ENCODE measurements at regions not wholly inside any gene's neighbourhood (a gene's known extent, or its start where the extent isn't known, plus 50 kb on each side); places are given as distances from the start of the nearest gene placed in this dataset.

- intact Hi-C loops (cut with DNase I), result no loop called here
- TF ChIP-seq POLR2A (IDR thresholded peaks at IDR 0.05), result no peak
- TF ChIP-seq, protein P1, sequence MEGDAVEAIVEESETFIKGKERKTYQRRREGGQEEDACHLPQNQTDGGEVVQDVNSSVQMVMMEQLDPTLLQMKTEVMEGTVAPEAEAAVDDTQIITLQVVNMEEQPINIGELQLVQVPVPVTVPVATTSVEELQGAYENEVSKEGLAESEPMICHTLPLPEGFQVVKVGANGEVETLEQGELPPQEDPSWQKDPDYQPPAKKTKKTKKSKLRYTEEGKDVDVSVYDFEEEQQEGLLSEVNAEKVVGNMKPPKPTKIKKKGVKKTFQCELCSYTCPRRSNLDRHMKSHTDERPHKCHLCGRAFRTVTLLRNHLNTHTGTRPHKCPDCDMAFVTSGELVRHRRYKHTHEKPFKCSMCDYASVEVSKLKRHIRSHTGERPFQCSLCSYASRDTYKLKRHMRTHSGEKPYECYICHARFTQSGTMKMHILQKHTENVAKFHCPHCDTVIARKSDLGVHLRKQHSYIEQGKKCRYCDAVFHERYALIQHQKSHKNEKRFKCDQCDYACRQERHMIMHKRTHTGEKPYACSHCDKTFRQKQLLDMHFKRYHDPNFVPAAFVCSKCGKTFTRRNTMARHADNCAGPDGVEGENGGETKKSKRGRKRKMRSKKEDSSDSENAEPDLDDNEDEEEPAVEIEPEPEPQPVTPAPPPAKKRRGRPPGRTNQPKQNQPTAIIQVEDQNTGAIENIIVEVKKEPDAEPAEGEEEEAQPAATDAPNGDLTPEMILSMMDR (IDR thresholded peaks at IDR 0.05), result no peak
- DNase-seq, result no peak
- H3K36me3 ChIP-seq, result no peaks in the 10 kb centered on the region
- no peak overlapping the region for H3K4me3 ChIP-seq (replicated peaks in 1 of 3)
- H3K9me3 ChIP-seq, result no peaks in the 10 kb centered on the region
- WGBS, 2 donors, result 61 to 67% methylated on average over 17 to 29 of the region's 29 CpGs
- H3K4me1 ChIP-seq, result no peaks in the 10 kb centered on the region
- no peaks in the 10 kb centered on the region for H3K27me3 ChIP-seq
- no peak overlapping the region for H3K27ac ChIP-seq
These were observed 208.9 kb upstream of the C1orf174 start for GRCh38 chr1:4108758-4109627.

DNA sequence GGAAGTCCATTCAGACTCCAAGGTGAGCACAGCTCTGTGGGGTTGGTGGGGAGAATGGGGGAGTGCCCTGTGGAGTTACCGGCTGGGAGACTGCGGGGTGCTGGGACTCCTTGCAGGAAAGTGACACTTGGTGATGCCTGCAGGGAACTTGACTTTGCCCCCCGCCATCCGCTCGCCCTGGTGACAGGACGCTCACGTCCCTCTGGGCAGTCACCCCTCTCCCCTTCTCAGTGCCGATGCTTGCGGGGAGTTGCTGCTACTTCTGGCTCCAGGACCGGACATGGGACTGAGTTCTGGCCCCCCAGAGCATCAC, 209.5 kb upstream of the C1orf174 start:
- Histone ChIP-seq H3K27ac (no peak overlapping the region), H3K4me1 (no peaks in the 10 kb centered on the region), H3K9me3 (no peaks in the 10 kb centered on the region), H3K4me3 (replicated peaks in 1 of 3) (no peak overlapping the region), H3K36me3 (no peaks in the 10 kb centered on the region), H3K27me3 (no peaks in the 10 kb centered on the region)
- 88 to 94% methylated on average over 4 to 8 of the region's 10 CpGs for WGBS, 2 donors
- no peak for TF ChIP-seq POLR2A (IDR thresholded peaks at IDR 0.05)
- TF ChIP-seq, protein P1 (IDR thresholded peaks at IDR 0.05), result no peak
- no peak for DNase-seq
- intact Hi-C loops (cut with DNase I), result no loop called here

DNA sequence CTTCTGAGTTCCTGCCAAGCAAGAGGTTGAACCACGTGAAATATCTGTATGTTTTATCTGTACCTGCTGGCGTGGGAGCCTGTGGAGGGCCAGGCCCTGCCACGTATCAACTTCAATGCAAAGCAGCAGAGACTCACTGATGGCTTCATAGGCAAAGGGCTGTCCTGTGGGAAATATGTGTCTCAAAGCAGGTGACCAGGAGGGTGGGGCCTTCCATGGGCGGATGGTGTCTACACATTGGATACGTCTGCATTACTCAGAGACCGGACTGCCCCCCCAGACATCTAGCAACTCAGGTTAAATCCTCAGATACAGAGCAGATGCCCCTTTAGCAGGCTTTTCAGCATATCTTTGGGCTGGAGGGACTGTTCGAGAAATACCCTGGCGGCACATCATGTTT, 210.8 kb upstream of the C1orf174 start:
- no peaks in the 10 kb centered on the region for H3K9me3 ChIP-seq
- no peak for DNase-seq
- intact Hi-C loops (cut with DNase I), result no loop called here
- no peak overlapping the region for H3K27ac ChIP-seq
- TF ChIP-seq, protein P1 (IDR thresholded peaks at IDR 0.05), result no peak
- TF ChIP-seq POLR2A (IDR thresholded peaks at IDR 0.05), result no peak
- H3K36me3 ChIP-seq, result no peaks in the 10 kb centered on the region
- WGBS, 2 donors, result 83 to 89% methylated on average over 8 of the region's 8 CpGs
- H3K27me3 ChIP-seq, result no peaks in the 10 kb centered on the region
- no peaks in the 10 kb centered on the region for H3K4me1 ChIP-seq
- no peak overlapping the region for H3K4me3 ChIP-seq (replicated peaks in 1 of 3)

- DNase-seq, result no peak
- Histone ChIP-seq H3K27ac (no peak overlapping the region), H3K27me3 (no peaks in the 10 kb centered on the region), H3K9me3 (no peaks in the 10 kb centered on the region), H3K4me1 (no peaks in the 10 kb centered on the region), H3K4me3 (replicated peaks in 1 of 3) (no peak overlapping the region), H3K36me3 (no peaks in the 10 kb centered on the region)
- TF ChIP-seq POLR2A (IDR thresholded peaks at IDR 0.05), result no peak
- TF ChIP-seq, protein P1 (IDR thresholded peaks at IDR 0.05), result no peak
- 88 to 91% methylated on average over 2 of the region's 2 CpGs for WGBS, 2 donors
- intact Hi-C loops (cut with DNase I), result no loop called here
These were observed 213.8 kb upstream of the C1orf174 start for GRCh38 chr1:4113897-4114296.

DNA sequence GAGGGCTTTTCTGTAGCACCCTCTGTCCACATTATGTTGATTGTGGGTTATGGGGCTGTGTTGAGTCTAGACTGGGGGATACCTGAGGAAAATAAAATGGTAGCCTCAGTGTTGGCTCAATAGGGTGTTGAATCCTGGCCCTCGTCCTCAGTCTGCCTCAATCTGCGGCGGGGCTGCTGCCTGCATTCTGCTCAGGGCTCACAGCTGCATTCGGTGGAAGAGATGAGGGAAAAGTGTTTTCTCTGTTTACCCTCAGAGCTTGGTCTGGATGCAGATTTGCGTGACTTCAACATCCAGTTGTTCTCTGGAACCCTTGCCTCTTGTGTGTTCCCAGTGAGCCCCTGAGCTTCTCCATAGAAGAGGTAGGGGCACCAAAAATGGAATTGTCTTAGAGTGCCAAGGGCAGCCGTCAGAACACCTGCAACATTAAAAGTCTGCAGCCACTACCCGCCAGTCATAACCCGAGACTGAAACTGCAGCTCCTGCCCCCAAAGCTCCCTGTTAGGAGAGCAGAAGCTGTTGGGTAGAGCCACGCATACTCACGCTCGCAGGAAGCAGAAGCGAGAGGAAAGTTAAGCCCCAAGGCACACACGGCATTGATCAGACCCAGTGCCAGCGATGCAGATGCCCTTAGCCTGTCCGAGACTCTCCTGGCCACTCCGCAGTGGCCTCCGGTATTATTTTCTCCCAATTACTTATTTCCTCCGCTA, 215.3 kb upstream of the C1orf174 start:
- TF ChIP-seq, protein P1 (IDR thresholded peaks at IDR 0.05), result no peak
- TF ChIP-seq POLR2A (IDR thresholded peaks at IDR 0.05), result no peak

More for the DNA sequence above, 215.3 kb upstream of the C1orf174 start:
- Histone ChIP-seq H3K36me3 (no peaks in the 10 kb centered on the region), H3K4me1 (no peaks in the 10 kb centered on the region), H3K27me3 (no peaks in the 10 kb centered on the region), H3K4me3 (replicated peaks in 1 of 3) (no peak overlapping the region), H3K9me3 (no peaks in the 10 kb centered on the region), H3K27ac (no peak overlapping the region)
- WGBS, 2 donors, result 82 to 83% methylated on average over 17 to 18 of the region's 18 CpGs
- intact Hi-C loops (cut with DNase I), result no loop called here
- no peak for DNase-seq

Measured in thyroid gland (tissue), 4 donors.